Mesendoderm (in vitro differentiated cells): ENCODE measurements at regions not wholly inside any gene's neighbourhood (a gene's known extent, or its start where the extent isn't known, plus 50 kb on each side); places are given as distances from the start of the nearest gene placed in this dataset.

ENCODE experiments used
- DNase-seq: peaks from one replicate; pipeline ENCODE4 v3.0.0; 2013
- H2AK5ac ChIP-seq: 2 replicates; pipeline ENCODE4 v1.6.1; 2013; ENCODE audit warnings: low read length, inconsistent platforms
- H2BK120ac ChIP-seq: 2 replicates; pipeline ENCODE4 v1.6.1; 2013; ENCODE audit warnings: low read depth, mild to moderate bottlenecking, low read length, moderate library complexity, mixed read lengths
- H2BK15ac ChIP-seq: replicated peaks from 2 replicates; pipeline ENCODE4 v1.6.1; 2013; ENCODE audit warnings: low read depth, mild to moderate bottlenecking, moderate library complexity
- H2BK5ac ChIP-seq: 2 replicates; pipeline ENCODE4 v1.6.1; 2013; ENCODE audit warnings: low read length, inconsistent platforms
- H3K18ac ChIP-seq: 2 replicates; pipeline ENCODE4 v1.6.1; 2013; ENCODE audit warnings: mild to moderate bottlenecking, low read length, mixed read lengths
- H3K23ac ChIP-seq: one replicate; pipeline ENCODE4 v1.6.1; 2013; ENCODE audit warnings: low read length
- H3K27ac ChIP-seq: 2 replicates; pipeline ENCODE4 v1.5.1; 2013; ENCODE audit warnings: low read depth, mild to moderate bottlenecking, inconsistent platforms, low read length, moderate library complexity
- H3K27me3 ChIP-seq: 2 replicates; pipeline ENCODE4 v1.6.1; 2013; ENCODE audit warnings: low read length, control low read depth, mild to moderate bottlenecking, inconsistent platforms; ENCODE audit not compliant: insufficient read depth, poor library complexity
- H3K36me3 ChIP-seq: 2 replicates; pipeline ENCODE4 v1.6.1; 2013; ENCODE audit warnings: low read length, inconsistent platforms; ENCODE audit not compliant: control insufficient read depth, insufficient read depth
- H3K4ac ChIP-seq: one replicate; pipeline ENCODE4 v1.6.1; 2013; ENCODE audit warnings: low read depth, mild to moderate bottlenecking, low read length, moderate library complexity
- H3K4me1 ChIP-seq: 2 replicates; pipeline ENCODE4 v1.6.1; 2013; ENCODE audit warnings: low read depth, low read length, inconsistent platforms; ENCODE audit not compliant: control insufficient read depth
- H3K4me2 ChIP-seq: 2 replicates; pipeline ENCODE4 v1.6.1; 2013; ENCODE audit warnings: low read length
- H3K4me3 ChIP-seq: 2 replicates; pipeline ENCODE4 v1.5.1; 2013; ENCODE audit warnings: mild to moderate bottlenecking, low read length
- H3K56ac ChIP-seq: one replicate; pipeline ENCODE4 v1.6.1; 2013; ENCODE audit warnings: low read length
- H3K79me1 ChIP-seq: 2 replicates; pipeline ENCODE4 v1.6.1; 2013; ENCODE audit warnings: low read length, inconsistent platforms
- H3K79me2 ChIP-seq: 2 replicates; pipeline ENCODE4 v1.6.1; 2013; ENCODE audit warnings: mild to moderate bottlenecking, low read length; ENCODE audit not compliant: control insufficient read depth, insufficient read depth
- H3K9ac ChIP-seq: 2 replicates; pipeline ENCODE4 v1.6.1; 2013; ENCODE audit warnings: low read length, inconsistent platforms
- H4K5ac ChIP-seq: one replicate; pipeline ENCODE4 v1.6.1; 2013; ENCODE audit warnings: low read length
- H4K8ac ChIP-seq: one replicate; pipeline ENCODE4 v1.6.1; 2013; ENCODE audit warnings: low read depth, mild to moderate bottlenecking, control low read depth, low read length, moderate library complexity
- WGBS: extraction: QIAGEN DNeasy Blood & Tissue Kit; methylation state at CpG from one replicate; pipeline ENCODE4 v1.1.7; 2013; ENCODE audit warnings: low lambda C conversion rate, missing lambda C conversion rate; ENCODE audit not compliant: insufficient coverage; ENCODE audit errors: extremely low coverage; 5-methylcytosine and 5-hydroxymethylcytosine counted together

DNA sequence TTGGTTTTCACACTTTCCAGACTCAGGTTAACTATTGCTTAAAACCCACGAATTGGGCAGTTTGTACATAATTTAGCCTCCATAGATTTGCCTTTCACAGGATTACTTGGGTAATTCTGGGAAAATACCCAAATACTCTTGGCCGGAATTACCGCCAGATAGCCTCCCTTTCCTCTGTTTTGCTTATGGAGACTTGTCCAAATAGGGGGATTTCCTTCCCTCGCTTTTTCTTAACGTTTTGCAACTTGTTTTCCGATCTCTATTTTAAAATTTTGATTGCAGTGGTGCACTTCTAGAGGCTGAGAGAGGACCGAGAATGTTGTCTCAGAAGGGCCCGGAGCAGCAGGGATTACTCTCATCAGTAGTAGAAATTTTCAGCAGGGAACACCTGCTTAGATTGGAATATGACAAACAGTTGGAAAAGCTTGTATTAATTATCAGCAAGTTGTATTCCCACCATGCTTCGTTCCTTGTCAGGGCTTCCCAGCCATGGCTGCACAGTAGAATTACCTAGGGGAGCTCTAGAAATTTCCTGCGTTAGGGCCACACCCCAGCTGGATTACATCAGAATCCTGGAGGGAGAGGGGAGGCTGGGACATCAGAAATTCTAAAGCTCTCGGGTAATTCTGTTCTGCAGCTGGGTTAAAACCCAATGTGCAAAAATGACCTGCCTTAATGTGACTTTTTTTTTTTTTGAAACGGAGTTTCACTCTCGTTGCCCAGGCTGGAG, 329.1 kb downstream of the SH3GL2 start:
- no peak overlapping the region for H2BK5ac ChIP-seq
- H3K4me3 ChIP-seq, result no peak overlapping the region
- no peaks in the 10 kb centered on the region for H3K36me3 ChIP-seq
- H3K4me2 ChIP-seq, result no peak overlapping the region
- H3K23ac ChIP-seq, result no peak overlapping the region
- DNase-seq, result no peak
- no peak overlapping the region for H4K5ac ChIP-seq
- H3K18ac ChIP-seq, result no peak overlapping the region
- no CpG with 5 or more reads among the region's 13 CpGs for WGBS
- peaks cover 2% of the 10 kb centered on the region for H3K4me1 ChIP-seq
- H3K27me3 ChIP-seq, result peaks cover 28% of the 10 kb centered on the region
- H4K8ac ChIP-seq, result no peak overlapping the region
- no peaks in the 10 kb centered on the region for H3K79me2 ChIP-seq
- H3K9ac ChIP-seq, result no peak overlapping the region
- H3K79me1 ChIP-seq, result no peaks in the 10 kb centered on the region
- no peak overlapping the region for H2BK15ac ChIP-seq
- H2AK5ac ChIP-seq, result no peak overlapping the region
- no peak overlapping the region for H3K27ac ChIP-seq
- no peak overlapping the region for H2BK120ac ChIP-seq
- H3K4ac ChIP-seq, result no peak overlapping the region
- H3K56ac ChIP-seq, result no peak overlapping the region

DNA sequence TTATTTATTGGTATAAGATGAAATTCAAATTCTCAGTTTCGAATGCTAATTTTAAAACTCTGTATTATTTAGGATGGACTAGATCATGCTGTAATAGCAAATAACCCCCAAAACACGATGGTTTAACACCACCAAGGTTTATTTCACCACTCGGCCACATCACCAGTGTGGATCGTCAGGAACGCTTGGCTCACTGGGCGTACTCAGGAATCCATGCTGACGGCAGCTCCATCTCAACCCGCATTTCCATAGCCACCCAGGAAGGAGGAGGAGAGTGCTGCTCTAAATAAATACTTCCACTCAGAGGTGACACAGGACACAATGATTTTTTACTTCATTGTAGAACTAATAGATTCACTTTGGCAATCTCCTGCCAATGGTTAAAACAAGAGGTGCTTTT, 347.4 kb downstream of the SH3GL2 start:
- Histone ChIP-seq H2BK5ac (no peak overlapping the region), H2BK120ac (no peak overlapping the region), H2BK15ac (no peak overlapping the region), H3K18ac (no peak overlapping the region), H4K8ac (no peak overlapping the region), H3K4me1 (no peaks in the 10 kb centered on the region), H3K4me2 (no peak overlapping the region), H4K5ac (no peak overlapping the region), H3K56ac (no peak overlapping the region), H3K9ac (no peak overlapping the region), H3K79me2 (no peaks in the 10 kb centered on the region), H3K23ac (no peak overlapping the region), H3K4me3 (no peak overlapping the region), H3K27me3 (no peaks in the 10 kb centered on the region), H3K4ac (no peak overlapping the region), H3K27ac (no peak overlapping the region), H3K36me3 (no peaks in the 10 kb centered on the region), H3K79me1 (no peaks in the 10 kb centered on the region), H2AK5ac (no peak overlapping the region)
- no peak for DNase-seq
- no CpG with 5 or more reads among the region's 8 CpGs for WGBS

DNA sequence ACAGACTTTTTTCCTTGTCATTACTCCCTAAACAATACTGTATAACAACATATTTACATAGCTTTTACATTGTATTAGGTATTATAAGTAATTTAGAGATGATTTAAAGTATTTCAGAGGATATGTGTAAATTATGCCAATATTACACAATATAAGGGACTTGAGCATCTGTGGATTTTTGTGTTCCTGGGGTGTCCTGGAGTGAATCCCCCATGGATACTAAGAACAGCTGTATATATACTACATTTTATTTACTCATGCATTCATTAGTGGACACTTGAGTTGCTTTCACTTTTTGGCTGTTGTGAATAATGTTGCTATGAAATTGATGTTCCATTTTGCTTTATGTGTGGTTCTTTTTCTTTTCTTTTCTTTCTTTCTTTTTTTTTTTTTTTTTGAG, 348.8 kb downstream of the SH3GL2 start:
- no peak for DNase-seq
- H3K23ac ChIP-seq, result no peak overlapping the region
- H3K4me2 ChIP-seq, result no peak overlapping the region
- H3K4me3 ChIP-seq, result no peak overlapping the region
- H3K18ac ChIP-seq, result no peak overlapping the region
- no peak overlapping the region for H3K27ac ChIP-seq
- H3K56ac ChIP-seq, result no peak overlapping the region
- H3K4ac ChIP-seq, result no peak overlapping the region
- no peak overlapping the region for H2AK5ac ChIP-seq
- H3K4me1 ChIP-seq, result no peaks in the 10 kb centered on the region
- H3K36me3 ChIP-seq, result no peaks in the 10 kb centered on the region
- H3K27me3 ChIP-seq, result no peaks in the 10 kb centered on the region
- H3K79me1 ChIP-seq, result no peaks in the 10 kb centered on the region
- H3K9ac ChIP-seq, result no peak overlapping the region
- no peak overlapping the region for H2BK5ac ChIP-seq
- no peaks in the 10 kb centered on the region for H3K79me2 ChIP-seq
- no peak overlapping the region for H2BK120ac ChIP-seq
- H2BK15ac ChIP-seq, result no peak overlapping the region
- H4K5ac ChIP-seq, result no peak overlapping the region
- no peak overlapping the region for H4K8ac ChIP-seq

DNA sequence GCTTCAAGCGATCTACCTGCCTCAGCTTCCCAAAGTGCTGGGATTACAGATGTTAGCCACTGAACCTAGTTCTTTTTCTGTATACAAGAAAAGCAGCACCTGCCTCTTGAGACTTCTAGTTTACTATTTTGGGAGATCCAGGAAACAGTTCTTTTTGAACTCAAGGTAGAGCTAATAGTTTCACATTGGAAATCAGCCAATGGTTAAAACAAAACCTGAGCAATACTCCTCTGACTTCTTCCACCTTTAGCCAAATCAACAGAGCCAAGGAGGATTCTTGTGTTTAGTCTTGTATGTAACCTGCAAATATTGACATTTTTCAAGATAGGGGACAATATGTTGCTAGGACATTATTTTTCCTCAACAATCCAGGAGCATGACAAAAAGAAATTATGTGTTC, 349.4 kb downstream of the SH3GL2 start:
- Histone ChIP-seq H3K79me2 (no peaks in the 10 kb centered on the region), H2BK5ac (no peak overlapping the region), H3K4ac (no peak overlapping the region), H3K18ac (no peak overlapping the region), H3K79me1 (no peaks in the 10 kb centered on the region), H3K4me1 (no peaks in the 10 kb centered on the region), H3K23ac (no peak overlapping the region), H3K36me3 (no peaks in the 10 kb centered on the region), H4K8ac (no peak overlapping the region), H2BK15ac (no peak overlapping the region), H4K5ac (no peak overlapping the region), H3K56ac (no peak overlapping the region), H3K27ac (no peak overlapping the region), H2AK5ac (no peak overlapping the region), H3K4me2 (no peak overlapping the region), H3K9ac (no peak overlapping the region), H2BK120ac (no peak overlapping the region), H3K4me3 (no peak overlapping the region), H3K27me3 (no peaks in the 10 kb centered on the region)
- DNase-seq, result no peak
- no CpG with 5 or more reads among the region's 1 CpG for WGBS

DNA sequence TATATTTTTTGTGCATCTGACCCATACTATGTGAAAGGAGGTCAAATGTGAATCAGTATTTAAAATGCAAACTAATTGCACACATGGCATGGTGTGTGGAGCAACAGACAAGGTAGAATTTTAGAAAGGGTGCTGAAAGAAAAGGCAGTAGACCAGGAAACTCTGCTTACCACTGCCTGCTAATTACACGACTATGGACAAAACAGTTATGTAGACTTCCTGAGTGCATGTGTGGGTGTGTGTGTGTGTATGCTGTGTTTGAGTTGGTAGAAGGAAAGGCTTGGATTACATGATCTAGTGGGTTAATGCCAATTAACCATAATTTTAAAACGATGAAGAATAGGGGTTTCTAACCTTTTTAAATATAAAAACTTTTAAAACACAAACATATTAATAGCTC, 349.9 kb downstream of the SH3GL2 start:
- no peak overlapping the region for H3K56ac ChIP-seq
- H3K4me1 ChIP-seq, result no peaks in the 10 kb centered on the region
- H3K18ac ChIP-seq, result no peak overlapping the region
- no CpG with 5 or more reads among the region's 2 CpGs for WGBS
- no peak overlapping the region for H3K9ac ChIP-seq
- no peak overlapping the region for H4K5ac ChIP-seq
- no peak overlapping the region for H4K8ac ChIP-seq
- no peak overlapping the region for H3K4me2 ChIP-seq
- no peak overlapping the region for H3K4me3 ChIP-seq
- H2BK120ac ChIP-seq, result no peak overlapping the region
- no peak overlapping the region for H3K23ac ChIP-seq
- no peak overlapping the region for H2AK5ac ChIP-seq
- no peaks in the 10 kb centered on the region for H3K36me3 ChIP-seq
- no peak overlapping the region for H2BK15ac ChIP-seq
- no peak for DNase-seq
- no peak overlapping the region for H3K27ac ChIP-seq
- no peak overlapping the region for H2BK5ac ChIP-seq
- H3K79me2 ChIP-seq, result no peaks in the 10 kb centered on the region
- H3K27me3 ChIP-seq, result no peaks in the 10 kb centered on the region
- no peaks in the 10 kb centered on the region for H3K79me1 ChIP-seq
- H3K4ac ChIP-seq, result no peak overlapping the region

DNA sequence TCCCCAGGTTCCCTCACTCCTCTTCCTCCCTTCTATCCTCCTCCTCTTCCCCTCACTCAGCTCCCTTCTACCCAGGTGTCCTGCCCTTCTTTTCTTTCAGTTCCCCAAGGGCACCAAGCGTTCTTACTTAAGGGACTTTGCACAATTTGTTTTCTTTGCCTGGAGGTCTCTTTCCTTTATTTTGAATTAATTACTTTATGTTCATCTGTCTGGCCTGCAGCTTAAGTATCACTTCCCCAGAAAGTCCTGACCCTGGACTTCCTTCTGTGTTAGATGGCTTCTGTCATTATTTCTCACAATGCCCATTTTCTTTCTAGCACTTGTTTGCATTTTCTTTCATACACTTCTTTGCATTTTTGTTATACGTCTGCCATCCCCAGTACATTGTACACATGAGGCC, 350.6 kb downstream of the SH3GL2 start:
- H3K27ac ChIP-seq, result no peak overlapping the region
- no peak overlapping the region for H3K4me2 ChIP-seq
- no peak for DNase-seq
- H2BK5ac ChIP-seq, result no peak overlapping the region
- H3K4ac ChIP-seq, result no peak overlapping the region
- H3K56ac ChIP-seq, result no peak overlapping the region
- H2AK5ac ChIP-seq, result no peak overlapping the region
- no peaks in the 10 kb centered on the region for H3K4me1 ChIP-seq
- H3K4me3 ChIP-seq, result no peak overlapping the region
- no peaks in the 10 kb centered on the region for H3K79me1 ChIP-seq
- H3K23ac ChIP-seq, result no peak overlapping the region
- no peak overlapping the region for H3K9ac ChIP-seq
- H2BK15ac ChIP-seq, result no peak overlapping the region
- H3K27me3 ChIP-seq, result no peaks in the 10 kb centered on the region
- no peak overlapping the region for H3K18ac ChIP-seq
- WGBS, result no CpG with 5 or more reads among the region's 2 CpGs
- no peak overlapping the region for H2BK120ac ChIP-seq
- H3K79me2 ChIP-seq, result no peaks in the 10 kb centered on the region
- no peaks in the 10 kb centered on the region for H3K36me3 ChIP-seq
- H4K8ac ChIP-seq, result no peak overlapping the region
- no peak overlapping the region for H4K5ac ChIP-seq
